ENCODE measurements at regions not wholly inside any gene's neighbourhood (a gene's known extent, or its start where the extent isn't known, plus 50 kb on each side); places are given as distances from the start of the nearest gene placed in this dataset.
"Not testable (repeated sequence)": the region's sequence is repeated elsewhere in the genome, so short reads cannot be mapped to it uniquely, and the experiment has no call there.

DNA sequence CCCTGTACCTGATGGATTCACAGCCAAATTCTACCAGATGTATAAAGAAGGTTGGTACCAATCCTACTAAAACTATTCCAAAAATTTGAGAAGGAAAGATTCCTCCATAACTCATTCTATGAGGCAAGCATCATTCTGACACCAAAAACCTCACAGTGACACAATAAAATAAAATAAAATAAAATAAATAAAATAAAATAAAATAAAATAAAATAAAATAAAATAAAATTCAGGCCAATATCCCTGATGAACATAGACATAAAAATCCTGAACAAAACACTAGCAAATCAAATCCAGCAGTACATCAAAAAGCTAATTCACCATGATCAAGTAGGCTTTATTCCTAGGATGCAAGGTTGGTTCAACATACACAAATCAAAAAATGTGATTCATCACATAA, 108.1 kb downstream of the PROX1 start:
- DNase-seq; H3K27ac ChIP-seq; H3K9me3 ChIP-seq; H3K27me3 ChIP-seq; H3K36me3 ChIP-seq; intact Hi-C loops (cut with DNase I); H3K4me1 ChIP-seq; H3K4me3 ChIP-seq: not testable (repeated sequence)

DNA sequence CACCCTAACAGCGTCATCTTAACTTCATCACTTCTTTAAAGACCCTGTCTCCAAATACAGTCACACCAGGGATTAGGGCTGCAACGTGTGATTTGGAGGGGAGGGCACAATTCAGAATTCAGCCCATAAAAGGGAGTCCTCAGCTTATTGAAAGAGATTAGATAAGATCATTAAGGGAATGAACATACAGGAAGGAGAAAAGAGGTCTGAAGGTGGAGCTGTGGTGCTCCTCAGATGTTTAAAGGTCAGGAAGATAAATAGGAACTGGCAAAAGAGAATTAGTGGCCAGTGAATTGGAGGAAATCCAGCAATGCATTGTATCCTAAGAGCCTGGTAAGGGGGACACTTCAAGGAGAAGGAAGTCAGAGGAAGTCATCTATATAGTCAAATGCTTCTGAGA, 113.5 kb downstream of the PROX1 start:
- no peak overlapping the region for H3K27ac ChIP-seq
- DNase-seq = no peak
- intact Hi-C loops (cut with DNase I) = no loop called here
- no peaks in the 10 kb centered on the region for H3K4me1 ChIP-seq
- no peak for TF ChIP-seq POLR2A (IDR thresholded peaks at IDR 0.05)
- TF ChIP-seq POLR2AphosphoS5 (IDR thresholded peaks at IDR 0.05) = no peak
- TF ChIP-seq CTCF (IDR thresholded peaks at IDR 0.05) = no peak
- no peak for TF ChIP-seq EP300 (IDR thresholded peaks at IDR 0.05)
- no peak overlapping the region for H3K4me3 ChIP-seq
- H3K36me3 ChIP-seq = no peaks in the 10 kb centered on the region
- peaks cover 0 to 5% (median 0%) of the 10 kb centered on the region in 4 donors for H3K9me3 ChIP-seq
- WGBS, 2 donors = 55 to 57% methylated on average over 2 of the region's 2 CpGs
- H3K27me3 ChIP-seq = no peaks in the 10 kb centered on the region

DNA sequence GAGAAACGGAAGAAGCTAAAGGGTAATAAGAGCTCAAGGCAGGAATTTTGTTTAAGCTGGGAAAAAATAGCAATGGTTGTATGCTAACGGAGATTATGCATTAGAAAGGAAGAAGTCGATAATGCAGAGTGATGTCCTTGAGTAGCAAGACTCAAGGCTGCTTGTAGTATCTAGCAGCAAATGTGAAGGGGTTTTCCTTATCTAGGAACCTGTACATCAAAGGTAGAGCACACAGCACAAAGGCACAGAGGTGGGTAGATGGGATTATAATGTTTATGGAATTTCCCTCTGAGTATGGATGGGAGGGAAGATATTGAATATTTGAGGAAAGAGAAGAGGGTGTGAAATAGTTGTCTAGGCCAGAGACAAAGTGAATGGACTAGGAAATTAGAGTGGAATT, 114.1 kb downstream of the PROX1 start:
- H3K4me1 ChIP-seq = no peaks in the 10 kb centered on the region
- no peaks in the 10 kb centered on the region for H3K27me3 ChIP-seq
- intact Hi-C loops (cut with DNase I) = no loop called here
- no peak for TF ChIP-seq EP300 (IDR thresholded peaks at IDR 0.05)
- TF ChIP-seq POLR2AphosphoS5 (IDR thresholded peaks at IDR 0.05) = no peak
- no peak for TF ChIP-seq CTCF (IDR thresholded peaks at IDR 0.05)
- TF ChIP-seq POLR2A (IDR thresholded peaks at IDR 0.05) = no peak
- peaks cover 0 to 5% (median 0%) of the 10 kb centered on the region in 4 donors for H3K9me3 ChIP-seq
- WGBS, 2 donors = 91 to 92% methylated on average over 3 of the region's 3 CpGs
- H3K36me3 ChIP-seq = no peaks in the 10 kb centered on the region
- no peak overlapping the region for H3K4me3 ChIP-seq
- no peak overlapping the region for H3K27ac ChIP-seq
- DNase-seq = no peak

DNA sequence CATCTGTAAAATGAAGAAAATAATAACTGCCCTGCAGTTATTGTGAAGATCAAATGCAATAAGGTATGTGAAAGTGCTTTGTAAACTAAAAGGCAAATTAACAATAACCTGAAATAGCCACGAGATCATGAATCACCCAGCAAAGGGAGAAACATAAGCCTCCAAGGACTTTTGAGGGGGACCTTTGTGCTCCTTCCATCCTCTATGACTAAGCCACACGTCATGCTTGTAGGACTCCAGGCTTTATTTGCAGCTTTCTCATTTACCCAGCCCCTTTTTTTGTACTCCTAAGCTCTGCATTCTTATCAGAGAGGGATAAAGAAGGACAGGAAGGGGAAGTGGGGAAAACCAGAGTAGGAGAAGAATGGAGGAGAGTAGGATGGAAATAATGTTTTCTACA, 115.1 kb downstream of the PROX1 start:
- DNase-seq = no peak
- H3K27ac ChIP-seq = no peak overlapping the region
- WGBS, 2 donors = 55 to 59% methylated on average over 2 of the region's 2 CpGs
- TF ChIP-seq POLR2A (IDR thresholded peaks at IDR 0.05) (no peak), EP300 (IDR thresholded peaks at IDR 0.05) (no peak), POLR2AphosphoS5 (IDR thresholded peaks at IDR 0.05) (no peak), CTCF (IDR thresholded peaks at IDR 0.05) (no peak)
- peaks cover 0 to 9% (median 5%) of the 10 kb centered on the region in 4 donors for H3K4me1 ChIP-seq
- H3K36me3 ChIP-seq = no peaks in the 10 kb centered on the region
- intact Hi-C loops (cut with DNase I) = no loop called here
- H3K4me3 ChIP-seq = no peak overlapping the region
- H3K27me3 ChIP-seq = no peaks in the 10 kb centered on the region
- H3K9me3 ChIP-seq = peaks cover 0 to 5% (median 0%) of the 10 kb centered on the region in 4 donors

GRCh38 chr1:214103778-214104177, 116.0 kb downstream of the PROX1 start:
- H3K27me3 ChIP-seq = no peaks in the 10 kb centered on the region
- no peak for DNase-seq
- WGBS, 2 donors = 91 to 92% methylated on average over 2 of the region's 2 CpGs
- peaks cover 0 to 5% (median 0%) of the 10 kb centered on the region in 4 donors for H3K9me3 ChIP-seq
- peaks cover 0 to 10% (median 6%) of the 10 kb centered on the region in 4 donors for H3K4me1 ChIP-seq
- no peaks in the 10 kb centered on the region for H3K36me3 ChIP-seq
- no peak for TF ChIP-seq POLR2A (IDR thresholded peaks at IDR 0.05)
- no peak for TF ChIP-seq CTCF (IDR thresholded peaks at IDR 0.05)
- no peak for TF ChIP-seq EP300 (IDR thresholded peaks at IDR 0.05)
- no peak for TF ChIP-seq POLR2AphosphoS5 (IDR thresholded peaks at IDR 0.05)
- intact Hi-C loops (cut with DNase I) = no loop called here
- H3K4me3 ChIP-seq = no peak overlapping the region
- H3K27ac ChIP-seq = no peak overlapping the region

Measured in sigmoid colon (tissue), 6 donors.